ENCODE measurements at regions not wholly inside any gene's neighbourhood (a gene's known extent, or its start where the extent isn't known, plus 50 kb on each side); places are given as distances from the start of the nearest gene placed in this dataset.

DNA sequence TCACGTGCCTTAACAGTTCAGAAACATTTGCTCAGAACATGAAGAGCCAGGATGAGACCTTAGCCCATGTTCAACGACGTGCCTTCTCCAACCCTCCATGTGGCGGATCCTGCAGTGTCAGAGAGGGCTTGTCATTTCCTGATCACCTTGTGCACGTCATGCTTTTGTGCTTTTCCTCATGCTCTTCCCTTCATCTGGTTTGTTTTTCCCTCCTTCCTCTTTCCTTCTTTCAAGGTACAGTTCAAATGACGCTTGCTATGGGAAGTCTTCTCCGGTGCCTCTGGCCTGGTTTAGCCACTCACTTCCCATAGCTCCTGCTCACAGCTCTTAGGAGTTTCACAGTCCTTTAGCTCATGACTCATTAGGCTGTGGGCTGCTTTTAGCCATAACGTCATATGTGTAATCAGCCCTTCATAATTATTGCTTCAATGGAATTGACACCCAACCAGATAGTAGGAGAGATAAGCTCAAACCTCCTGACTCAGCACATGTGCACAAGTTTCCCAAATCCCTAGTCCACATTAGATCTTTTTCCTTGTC, 102.7 kb upstream of the CNKSR3 start:
- no peaks in the 10 kb centered on the region for H3K4me1 Mint-ChIP-seq
- Histone ChIP-seq H3K36me3 (no peaks in the 10 kb centered on the region), H3K9ac (no peak overlapping the region), H4K20me1 (ENCODE audit: low read depth) (no peaks in the 10 kb centered on the region), H2AFZ (replicated peaks) (no peak overlapping the region), H3K79me2 (ENCODE audit: low read depth) (no peaks in the 10 kb centered on the region), H3K27me3 (no peaks in the 10 kb centered on the region), H3K4me2 (no peak overlapping the region), H3K4me3 (no peak overlapping the region), H3K9me3 (ENCODE audit: low read depth) (no peaks in the 10 kb centered on the region), H3K27ac (no peak overlapping the region), H3F3A (ENCODE audit: low read depth) (no peaks in the 10 kb centered on the region), H3K4me1 (no peaks in the 10 kb centered on the region)
- H3K27ac Mint-ChIP-seq, result no peak overlapping the region
- H3K36me3 Mint-ChIP-seq, result no peaks in the 10 kb centered on the region
- H3K9me3 Mint-ChIP-seq, result no peaks in the 10 kb centered on the region
- H3K4me3 Mint-ChIP-seq, result no peak overlapping the region
- H3K27me3 Mint-ChIP-seq (ENCODE audit: insufficient read depth, low read depth), result peaks cover 4% of the 10 kb centered on the region
- no peak for TF ChIP-seq EZH2phosphoT487 (IDR thresholded peaks at IDR 0.05)
- TF ChIP-seq, protein P1, sequence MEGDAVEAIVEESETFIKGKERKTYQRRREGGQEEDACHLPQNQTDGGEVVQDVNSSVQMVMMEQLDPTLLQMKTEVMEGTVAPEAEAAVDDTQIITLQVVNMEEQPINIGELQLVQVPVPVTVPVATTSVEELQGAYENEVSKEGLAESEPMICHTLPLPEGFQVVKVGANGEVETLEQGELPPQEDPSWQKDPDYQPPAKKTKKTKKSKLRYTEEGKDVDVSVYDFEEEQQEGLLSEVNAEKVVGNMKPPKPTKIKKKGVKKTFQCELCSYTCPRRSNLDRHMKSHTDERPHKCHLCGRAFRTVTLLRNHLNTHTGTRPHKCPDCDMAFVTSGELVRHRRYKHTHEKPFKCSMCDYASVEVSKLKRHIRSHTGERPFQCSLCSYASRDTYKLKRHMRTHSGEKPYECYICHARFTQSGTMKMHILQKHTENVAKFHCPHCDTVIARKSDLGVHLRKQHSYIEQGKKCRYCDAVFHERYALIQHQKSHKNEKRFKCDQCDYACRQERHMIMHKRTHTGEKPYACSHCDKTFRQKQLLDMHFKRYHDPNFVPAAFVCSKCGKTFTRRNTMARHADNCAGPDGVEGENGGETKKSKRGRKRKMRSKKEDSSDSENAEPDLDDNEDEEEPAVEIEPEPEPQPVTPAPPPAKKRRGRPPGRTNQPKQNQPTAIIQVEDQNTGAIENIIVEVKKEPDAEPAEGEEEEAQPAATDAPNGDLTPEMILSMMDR (IDR thresholded peaks at IDR 0.05), result no peak
- TF ChIP-seq EZH2 (IDR thresholded peaks at IDR 0.05), result no peak
- no peak for DNase-seq (ENCODE audit: low spot score)

DNA sequence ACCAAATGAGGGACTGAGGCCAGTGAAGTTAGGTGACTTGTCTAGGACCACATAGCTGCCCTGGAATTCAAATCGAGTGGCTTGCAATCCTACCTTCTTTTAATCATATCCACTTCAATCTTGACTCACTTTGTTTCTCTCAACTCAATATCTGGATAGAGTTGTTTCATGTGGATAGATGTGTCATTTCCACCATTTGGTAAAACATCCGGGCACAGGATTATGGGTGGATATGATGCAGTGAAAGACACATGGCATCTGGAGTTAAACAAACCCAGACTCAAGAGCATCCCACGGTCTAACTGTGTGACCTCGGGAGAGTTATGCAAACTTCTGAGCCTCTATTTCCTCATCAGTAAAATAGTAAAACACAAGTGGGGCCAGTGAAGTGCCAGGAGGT, 103.6 kb upstream of the CNKSR3 start:
- no peaks in the 10 kb centered on the region for H3K27me3 ChIP-seq
- no peak for TF ChIP-seq EZH2phosphoT487 (IDR thresholded peaks at IDR 0.05)
- no peak for TF ChIP-seq EZH2 (IDR thresholded peaks at IDR 0.05)
- TF ChIP-seq, protein P1 (IDR thresholded peaks at IDR 0.05), result no peak
- Mint-ChIP-seq H3K36me3 (no peaks in the 10 kb centered on the region), H3K9me3 (no peaks in the 10 kb centered on the region), H3K4me3 (no peak overlapping the region), H3K27me3 (ENCODE audit: insufficient read depth, low read depth) (peaks cover 4% of the 10 kb centered on the region), H3K4me1 (peaks cover under 1% of the 10 kb centered on the region), H3K27ac (no peak overlapping the region)
- no peaks in the 10 kb centered on the region for H3K79me2 ChIP-seq (ENCODE audit: low read depth)
- H3K4me2 ChIP-seq, result no peak overlapping the region
- H3K27ac ChIP-seq, result no peak overlapping the region
- no peaks in the 10 kb centered on the region for H3K4me1 ChIP-seq
- no peak overlapping the region for H3K9ac ChIP-seq
- no peaks in the 10 kb centered on the region for H4K20me1 ChIP-seq (ENCODE audit: low read depth)
- no peak overlapping the region for H3K4me3 ChIP-seq
- H3K36me3 ChIP-seq, result no peaks in the 10 kb centered on the region
- no peaks in the 10 kb centered on the region for H3F3A ChIP-seq (ENCODE audit: low read depth)
- H3K9me3 ChIP-seq (ENCODE audit: low read depth), result no peaks in the 10 kb centered on the region
- no peak for DNase-seq (ENCODE audit: low spot score)
- H2AFZ ChIP-seq (replicated peaks), result no peak overlapping the region

DNA sequence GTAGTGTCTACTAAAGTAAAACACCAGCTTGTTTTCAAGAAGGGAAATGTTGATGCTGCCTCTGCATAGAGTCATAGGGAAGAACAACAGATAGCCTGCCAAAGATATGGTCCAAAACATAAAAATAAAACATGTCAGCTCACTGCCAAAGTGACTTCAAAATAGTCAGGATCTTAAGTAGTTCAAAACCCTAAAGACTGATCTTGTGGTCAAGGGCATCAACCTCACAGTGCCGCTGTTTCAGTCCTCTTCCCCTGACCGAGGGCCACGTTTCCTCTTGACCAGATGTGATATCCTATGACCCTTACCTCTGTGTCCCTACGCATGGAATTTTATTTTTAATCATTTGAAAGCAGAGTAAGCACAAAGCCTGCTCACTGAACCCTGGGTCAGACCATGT, 104.2 kb upstream of the CNKSR3 start:
- no peaks in the 10 kb centered on the region for H3K9me3 Mint-ChIP-seq
- Histone ChIP-seq H3K27me3 (no peaks in the 10 kb centered on the region), H3K79me2 (ENCODE audit: low read depth) (no peaks in the 10 kb centered on the region), H3K4me2 (no peak overlapping the region), H4K20me1 (ENCODE audit: low read depth) (no peaks in the 10 kb centered on the region), H3K27ac (no peak overlapping the region), H3K4me3 (no peak overlapping the region), H3F3A (ENCODE audit: low read depth) (no peaks in the 10 kb centered on the region), H3K4me1 (no peaks in the 10 kb centered on the region), H3K9me3 (ENCODE audit: low read depth) (no peaks in the 10 kb centered on the region), H3K36me3 (no peaks in the 10 kb centered on the region), H3K9ac (no peak overlapping the region), H2AFZ (replicated peaks) (no peak overlapping the region)
- H3K36me3 Mint-ChIP-seq, result no peaks in the 10 kb centered on the region
- DNase-seq (ENCODE audit: low spot score), result no peak
- no peak overlapping the region for H3K27ac Mint-ChIP-seq
- TF ChIP-seq EZH2phosphoT487 (IDR thresholded peaks at IDR 0.05) (no peak), EZH2 (IDR thresholded peaks at IDR 0.05) (no peak)
- TF ChIP-seq, protein P1 (IDR thresholded peaks at IDR 0.05), result no peak
- H3K4me1 Mint-ChIP-seq, result peaks cover 2% of the 10 kb centered on the region
- peaks cover 4% of the 10 kb centered on the region for H3K27me3 Mint-ChIP-seq (ENCODE audit: insufficient read depth, low read depth)
- H3K4me3 Mint-ChIP-seq, result no peak overlapping the region

Data from neural progenitor cell (in vitro differentiated cells).